K562 (cell line): ENCODE measurements at regions not wholly inside any gene's neighbourhood (a gene's known extent, or its start where the extent isn't known, plus 50 kb on each side); places are given as distances from the start of the nearest gene placed in this dataset.

Source experiments
- ATAC-seq: fragments of 200-7000 bp; cut with Tn5 transposase; 3 replicates; pipeline ENCODE4 v1.9.1; 2020; ENCODE audit warnings: moderate library complexity
- BruUV-seq: library from RNA; stranded (reverse); fragments of 400-500 nt; replicated peaks from 2 replicates; lab custom pipeline; 2021; lab: Mats Ljungman, UMichigan
- CTCF ChIA-PET: fragments of 300-600 bp; formaldehyde crosslinking; extraction: SDS; loops from one replicate; lab custom pipeline; 2021; ENCODE audit warnings: low intra/inter-chr PET ratio; lab: Yijun Ruan, JAX
- POLR2A ChIA-PET: fragments of 300-600, 350-650 bp; sonication (Branson Sonifier 250); formaldehyde crosslinking; extraction: SDS; loops from one replicate; lab custom pipeline; 2021; ENCODE audit warnings: antibody characterized with exemption, inconsistent platforms; lab: Yijun Ruan, JAX
- DNase-seq, 4 experiments: peaks; one replicate each; pipeline versions ENCODE4 v3.0.0 to v3.0.0-alpha.2; 2011 to 2018; ENCODE audit warnings: low spot score in 3 of 4, mixed read lengths in 3 of 4; ENCODE audit errors: extremely low read depth in 1 of 4
- FAIRE-seq: peaks from 2 replicates; lab custom pipeline; 2011; peaks lifted over from hg19 to GRCh38; lab: Jason Lieb, UNC
- H2AFZ ChIP-seq: 2 replicates; pipeline ENCODE4 v1.6.0; 2011; ENCODE audit warnings: low read depth, low read length, control low read depth, inconsistent platforms
- H3K27ac ChIP-seq: fragments of 200-600 bp; 3 replicates; pipeline ENCODE4 v1.8.0; 2011; ENCODE audit warnings: low read depth, mild to moderate bottlenecking, control low read depth, inconsistent platforms, low read length, moderate library complexity, mixed read lengths; ENCODE audit errors: extremely low read depth
- H3K27me3 ChIP-seq, 2 experiments: fragments of 300-600 bp in 1 of 2; 2 replicates in 1 of 2; 3 replicates in 1 of 2; pipeline versions ENCODE4 v1.6.0 to v1.8.0; 2011; ENCODE audit warnings: inconsistent platforms in 2 of 2, low read length in 2 of 2, mild to moderate bottlenecking in 1 of 2, mixed read lengths in 1 of 2, moderate library complexity in 1 of 2; ENCODE audit not compliant: control insufficient read depth in 2 of 2, insufficient read depth in 2 of 2
- H3K36me3 ChIP-seq: fragments of 300-600 bp; 3 replicates; pipeline ENCODE4 v1.8.0; 2011; ENCODE audit warnings: mild to moderate bottlenecking, low read length, inconsistent platforms; ENCODE audit not compliant: control insufficient read depth, insufficient read depth
- H3K4me1 ChIP-seq, 2 experiments: fragments of 200-600 bp in 1 of 2; replicated peaks in 1 of 2; 2 replicates in 1 of 2; 3 replicates in 1 of 2; pipeline versions ENCODE4 v1.5.1 to v1.8.0; 2011; ENCODE audit warnings: inconsistent platforms in 2 of 2, low read length in 2 of 2, mild to moderate bottlenecking in 1 of 2, mixed read lengths in 1 of 2, moderate library complexity in 1 of 2; ENCODE audit not compliant: control insufficient read depth in 2 of 2, insufficient read depth in 2 of 2
- H3K4me2 ChIP-seq: 2 replicates; pipeline ENCODE4 v1.6.1; 2011; ENCODE audit warnings: low read length, control low read depth, inconsistent platforms, mixed read lengths; ENCODE audit not compliant: insufficient read depth
- H3K4me3 ChIP-seq: fragments of 200-600 bp; sonication (generic), shearing (Covaris generic); 2 replicates; pipeline ENCODE4 v1.5.1; 2016; ENCODE audit warnings: control low read depth, inconsistent platforms
- H3K79me2 ChIP-seq: fragments of 200-600 bp; 3 replicates; pipeline ENCODE4 v1.8.0; 2011; ENCODE audit warnings: low read length, inconsistent platforms; ENCODE audit not compliant: control insufficient read depth, insufficient read depth
- H3K9ac ChIP-seq, 2 experiments: 2 replicates each; pipeline versions ENCODE4 v1.6.0 to v1.6.1; 2011; ENCODE audit warnings: low read depth in 2 of 2, low read length in 2 of 2, control low read depth in 1 of 2, inconsistent platforms in 1 of 2, mild to moderate bottlenecking in 1 of 2, mixed read lengths in 1 of 2; ENCODE audit not compliant: insufficient read depth in 1 of 2
- H3K9me1 ChIP-seq: one replicate; pipeline ENCODE4 v1.6.0; 2011; ENCODE audit warnings: inconsistent platforms, mild to moderate bottlenecking, low read length, moderate library complexity; ENCODE audit not compliant: control insufficient read depth, insufficient read depth
- H3K9me3 ChIP-seq: replicated peaks from 2 replicates; pipeline ENCODE4 v1.5.1; 2011; ENCODE audit warnings: low read depth, low read length, inconsistent platforms; ENCODE audit not compliant: control insufficient read depth, insufficient read depth
- H4K20me1 ChIP-seq: replicated peaks from 2 replicates; pipeline ENCODE4 v1.6.1; 2011; ENCODE audit warnings: low read length, inconsistent platforms, mixed read lengths; ENCODE audit not compliant: control insufficient read depth, insufficient read depth
- ARID3B ChIP-seq: fragments of 250-450 bp; sonication (Bioruptor Pico); IDR thresholded peaks from 2 replicates; pipeline ENCODE4 v1.4.0; 2020; ENCODE audit warnings: borderline replicate concordance
- ARNT ChIP-seq, 2 experiments: fragments of 450-650 bp; IDR thresholded peaks; 2 replicates each; pipeline ENCODE4 v1.6.1; 2016; ENCODE audit warnings: mild to moderate bottlenecking in 1 of 2
- CC2D1A ChIP-seq: fragments of 450-650 bp; IDR thresholded peaks from 2 replicates; pipeline ENCODE4 v1.6.1; 2017; ENCODE audit warnings: mild to moderate bottlenecking
- CEBPZ ChIP-seq: fragments of 150-350 bp; IDR thresholded peaks from 2 replicates; pipeline ENCODE4 v1.6.1; 2014; ENCODE audit warnings: low read depth, mild to moderate bottlenecking, low read length, borderline replicate concordance
- GTF2B ChIP-seq: IDR thresholded peaks from 2 replicates; pipeline ENCODE4 v1.6.1; 2011; ENCODE audit not compliant: insufficient read length; ENCODE audit errors: extremely low read depth
- NFATC3 ChIP-seq: fragments of 450-650 bp; IDR thresholded peaks from 2 replicates; pipeline ENCODE4 v1.6.1; 2017; ENCODE audit warnings: mild to moderate bottlenecking
- RBBP5 ChIP-seq: fragments of 200-600 bp; sonication (generic); IDR thresholded peaks from 2 replicates; pipeline ENCODE4 v1.6.1; 2012; ENCODE audit warnings: borderline replicate concordance, mild to moderate bottlenecking, low read length, control low read depth, inconsistent platforms; ENCODE audit not compliant: insufficient read depth, poor library complexity, severe bottlenecking
- SNRNP70 ChIP-seq: fragments of 200-400 bp; formaldehyde crosslinking; optimal IDR thresholded peaks from 2 replicates; pipeline ENCODE3; 2017; ENCODE audit warnings: low read depth, low read length
- SUPT5H ChIP-seq: fragments of 450-650 bp; IDR thresholded peaks from 2 replicates; pipeline ENCODE4 v1.6.1; 2016
- TSC22D4 ChIP-seq: fragments of 450-650 bp; IDR thresholded peaks from 2 replicates; pipeline ENCODE4 v1.6.1; 2016; ENCODE audit warnings: missing genetic modification characterization, missing biosample characterization, control low read depth
- ZNF140 ChIP-seq: fragments of 250-450 bp; sonication (Bioruptor Pico); IDR thresholded peaks from 2 replicates; pipeline ENCODE4 v1.8.0; 2021; ENCODE audit warnings: moderate library complexity, mild to moderate bottlenecking, inconsistent platforms
- ZNF431 ChIP-seq: sonication (generic); formaldehyde crosslinking; IDR thresholded peaks from 2 replicates; pipeline ENCODE4 v1.8.0; 2022; ENCODE audit warnings: mild to moderate bottlenecking, missing genetic modification reagents
- ZNF445 ChIP-seq: fragments of 250-450 bp; sonication (Bioruptor Pico); IDR thresholded peaks from 2 replicates; pipeline ENCODE4 v1.4.0; 2020; ENCODE audit warnings: low read depth, mild to moderate bottlenecking, moderate library complexity
- ZNF77 ChIP-seq: fragments of 250-450 bp; sonication (Bioruptor Pico); IDR thresholded peaks from 2 replicates; pipeline ENCODE4 v1.5.0; 2020
- WGBS: fragments of 100-300 bp; shearing (Covaris generic); methylation state at CpG from one replicate; pipeline ENCODE4 v1.1.6; 2016; ENCODE audit warnings: low coverage, mixed read lengths; ENCODE audit not compliant: insufficient coverage; ENCODE audit errors: missing lambda C conversion rate; 5-methylcytosine and 5-hydroxymethylcytosine counted together
- in situ Hi-C: fragments of 300-500 bp; cut with MboI; formaldehyde crosslinking; loops from 4 replicates; pipeline ENCODE4 v1.15.0; 2018; ENCODE audit warnings: inconsistent platforms, mixed read lengths
- intact Hi-C: fragments of 100-400 bp; cut with micrococcal nuclease; formaldehyde crosslinking; loops from 2 replicates; pipeline ENCODE4 v1.14.2; 2022
- TF ChIP-seq, protein P1 (sequence below): fragments of 250-450 bp; sonication (Bioruptor Pico); IDR thresholded peaks from 2 replicates; pipeline ENCODE4 v1.5.0; 2021

- TF ChIP-seq CEBPZ (no peak), CC2D1A (no peak)
- TF ChIP-seq, all 486 proteins: peak for 0
These were observed 218.1 kb upstream of the WWC1 start (continued) for GRCh38 chr5:168073311-168073710.

DNA sequence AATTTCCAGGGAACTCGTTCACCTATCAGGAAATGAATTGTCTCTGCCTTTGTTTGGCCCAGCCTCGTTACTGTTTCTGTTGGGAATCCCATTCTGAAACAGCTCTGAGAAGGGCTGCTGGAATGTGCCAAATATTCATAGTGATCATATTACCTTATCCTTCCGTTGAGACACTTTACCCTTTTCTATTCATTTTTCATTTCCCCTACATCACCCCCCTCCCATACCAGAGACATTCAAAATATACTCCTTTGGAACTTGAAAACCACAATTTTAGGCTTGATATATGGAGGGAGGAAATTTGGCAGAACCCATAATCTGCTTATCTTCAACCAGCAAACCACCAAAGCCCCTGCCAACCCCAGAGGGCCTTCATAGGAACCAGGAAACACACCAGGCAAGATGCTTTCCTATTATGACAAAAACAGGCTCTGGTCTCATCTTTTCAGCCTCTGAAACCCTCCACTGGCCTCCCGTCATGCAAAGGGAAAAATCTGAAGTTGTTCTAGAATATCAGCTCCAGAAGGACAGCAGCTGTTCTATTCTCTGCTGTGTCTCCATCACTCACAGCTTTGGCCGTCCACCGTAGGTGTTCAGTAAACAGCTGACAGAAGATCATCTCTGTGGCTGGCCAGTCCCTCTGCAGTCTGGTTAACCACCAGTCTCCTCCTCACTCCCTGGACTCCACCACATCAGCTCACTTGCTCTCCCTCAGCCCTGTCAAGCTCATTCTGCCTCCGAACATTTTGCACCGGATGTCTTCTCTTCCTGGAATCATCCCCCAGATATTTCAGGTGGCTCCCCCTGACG lies 217.2 kb upstream of the WWC1 start:
- H3K79me2 ChIP-seq, result no peaks in the 10 kb centered on the region
- no peaks in the 10 kb centered on the region for H3K9me3 ChIP-seq
- intact Hi-C loops (no loop called here), in situ Hi-C loops (no loop called here)
- TF ChIP-seq ZNF431 (CRISPR knock-in tag), result no peak
- no peak for TF ChIP-seq GTF2B
- TF ChIP-seq SNRNP70, result no peak
- TF ChIP-seq TSC22D4 (tag), result no peak
- TF ChIP-seq ARNT (IDR thresholded peaks at IDR 0.05), result no peak
- no peak for TF ChIP-seq SUPT5H
- TF ChIP-seq ZNF77, result no peak
- no peak for TF ChIP-seq ARID3B (CRISPR knock-in tag)
- no peak for TF ChIP-seq ZNF445 (CRISPR knock-in tag)
- TF ChIP-seq ZNF140, result no peak
- TF ChIP-seq, protein P1, sequence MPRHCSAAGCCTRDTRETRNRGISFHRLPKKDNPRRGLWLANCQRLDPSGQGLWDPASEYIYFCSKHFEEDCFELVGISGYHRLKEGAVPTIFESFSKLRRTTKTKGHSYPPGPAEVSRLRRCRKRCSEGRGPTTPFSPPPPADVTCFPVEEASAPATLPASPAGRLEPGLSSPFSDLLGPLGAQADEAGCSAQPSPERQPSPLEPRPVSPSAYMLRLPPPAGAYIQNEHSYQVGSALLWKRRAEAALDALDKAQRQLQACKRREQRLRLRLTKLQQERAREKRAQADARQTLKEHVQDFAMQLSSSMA (CRISPR knock-in tag), result no peak
- no peak for TF ChIP-seq NFATC3
- TF ChIP-seq RBBP5, result no peak
- no peak overlapping the region for H3K4me3 ChIP-seq
- 0% methylated on average over 9 of the region's 9 CpGs for WGBS
- H3K27ac ChIP-seq, result no peak overlapping the region
- no peak for FAIRE-seq
- no peaks in the 10 kb centered on the region for H3K9me1 ChIP-seq
- DNase-seq, result no peak
- H3K27me3 ChIP-seq, result no peaks in the 10 kb centered on the region
- POLR2A ChIA-PET, result interaction anchor here (0.6 to 0.9 kb wide), 2 partner anchors 42 to 59 kb away, joined by 3 to 4 read pairs; no protein-coding TSS in a partner anchor
- no peaks in the 10 kb centered on the region for H4K20me1 ChIP-seq
- no peak for ATAC-seq
- no peak overlapping the region for H2AFZ ChIP-seq
- H3K4me1 ChIP-seq, result no peaks in the 10 kb centered on the region
- H3K4me2 ChIP-seq, result no peak overlapping the region
- no peak overlapping the region for H3K9ac ChIP-seq
- CTCF ChIA-PET, result no interaction called here
- no peaks in the 10 kb centered on the region for H3K36me3 ChIP-seq
- BruUV-seq, result no TSS peak
